Cardiac fibroblast (primary cell): ENCODE measurements at regions not wholly inside any gene's neighbourhood (a gene's known extent, or its start where the extent isn't known, plus 50 kb on each side); places are given as distances from the start of the nearest gene placed in this dataset.

Experiments used
- DNase-seq, 2 donors: peaks; one replicate each; pipeline versions ENCODE4 v3.0.0 to v3.0.0-alpha.2; 2010; ENCODE audit warnings: low read depth in 2 of 2
- H3K4me3 ChIP-seq, 2 donors: replicated peaks in 1 of 2; 1 replicate in 1 of 2; 2 replicates in 1 of 2; pipeline ENCODE4 v1.5.1; 2011; ENCODE audit warnings: low read depth in 2 of 2, low read length in 2 of 2, mild to moderate bottlenecking in 2 of 2, moderate library complexity in 1 of 2
- CTCF ChIP-seq: IDR thresholded peaks from one replicate; pipeline ENCODE4 v1.5.1; 2011; ENCODE audit warnings: low read depth, mild to moderate bottlenecking, low read length, inconsistent platforms

- H3K4me3 ChIP-seq, result no peak overlapping the region
- peak in 1 of 2 donors; percentile 8 for DNase-seq
- TF ChIP-seq CTCF, result no peak
Measured at GRCh38 chr10:25786161-25786560, 147.9 kb upstream of the MYO3A start.

GRCh38 chr10:25786899-25787298 is 147.1 kb upstream of the MYO3A start:
- TF ChIP-seq CTCF, result no peak
- no peak overlapping the region for H3K4me3 ChIP-seq
- no peak for DNase-seq

- H3K4me3 ChIP-seq, result no peak overlapping the region
- DNase-seq, result peak; percentile 5 to 68
- TF ChIP-seq CTCF, result no peak
Measured at GRCh38 chr10:25797888-25798429, 136.1 kb upstream of the MYO3A start.

- DNase-seq, result no peak
- TF ChIP-seq CTCF, result no peak
- H3K4me3 ChIP-seq, result no peak overlapping the region
Measured at GRCh38 chr10:25804505-25804904, 129.5 kb upstream of the MYO3A start.

GRCh38 chr10:25805986-25806385 is 128.0 kb upstream of the MYO3A start:
- no peak for TF ChIP-seq CTCF
- no peak overlapping the region for H3K4me3 ChIP-seq
- no peak for DNase-seq

- no peak for TF ChIP-seq CTCF
- no peak for DNase-seq
- no peak overlapping the region for H3K4me3 ChIP-seq
Measured at GRCh38 chr10:25808372-25808771, 125.7 kb upstream of the MYO3A start.

- TF ChIP-seq CTCF, result no peak
- DNase-seq, result peak; percentile 3 to 31
Measured at GRCh38 chr10:25811052-25811685, 122.9 kb upstream of the MYO3A start.

More at GRCh38 chr10:25811052-25811685, 122.9 kb upstream of the MYO3A start:
- no peak overlapping the region for H3K4me3 ChIP-seq
